Gastrocnemius medialis (tissue), 4 donors: ENCODE measurements at regions not wholly inside any gene's neighbourhood (a gene's known extent, or its start where the extent isn't known, plus 50 kb on each side); places are given as distances from the start of the nearest gene placed in this dataset.

Source experiments
- CTCF ChIP-seq, 5 experiments: fragments of 450-650 bp in 3 of 5; fragments of 200-600 bp in 2 of 5; sonication (generic) in 2 of 5; IDR thresholded peaks in 4 of 5; conservative IDR thresholded peaks in 1 of 5; 1 replicate in 4 of 5; 2 replicates in 1 of 5; pipeline ENCODE4 v1.5.1; 2016 to 2019; ENCODE audit warnings: antibody characterized with exemption in 5 of 5, mild to moderate bottlenecking in 3 of 5, moderate library complexity in 3 of 5
- POLR2A ChIP-seq, 2 donors: fragments of 450-650 bp; IDR thresholded peaks; one replicate each; pipeline ENCODE4 v1.6.1; 2017; ENCODE audit warnings: antibody characterized with exemption in 2 of 2, mild to moderate bottlenecking in 2 of 2, moderate library complexity in 2 of 2

DNA sequence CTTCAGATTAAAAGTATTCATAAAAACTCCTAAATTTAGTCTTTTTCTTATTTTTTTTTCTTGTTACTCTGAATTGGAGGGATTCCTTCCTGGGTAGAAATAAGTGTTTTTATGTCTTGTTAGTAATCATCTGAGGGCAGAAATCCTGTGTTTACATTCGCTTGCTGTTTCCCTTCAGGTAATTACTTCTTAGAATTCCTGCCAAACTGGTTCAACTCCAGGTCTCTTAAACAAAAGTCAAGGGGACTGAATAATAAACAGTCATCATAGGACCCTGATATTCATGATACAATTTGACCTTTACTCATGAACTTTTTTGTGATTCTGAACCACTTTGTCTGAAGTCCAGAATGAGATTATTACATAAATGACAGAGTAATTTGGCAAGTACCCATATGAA, 843.9 kb downstream of the FLRT2 start:
- TF ChIP-seq CTCF (IDR thresholded peaks at IDR 0.05 in 4 of 5, conservative IDR thresholded peaks at IDR 0.05 in 1 of 5): no peak
- no peak for TF ChIP-seq POLR2A (IDR thresholded peaks at IDR 0.05)
